ENCODE measurements at regions not wholly inside any gene's neighbourhood (a gene's known extent, or its start where the extent isn't known, plus 50 kb on each side); places are given as distances from the start of the nearest gene placed in this dataset.

- no peaks in the 10 kb centered on the region for H3K9me3 Mint-ChIP-seq (ENCODE audit: unreplicated experiment)
- peaks cover 6% of the 10 kb centered on the region for H3K27me3 Mint-ChIP-seq (ENCODE audit: insufficient read depth, unreplicated experiment)
- no peaks in the 10 kb centered on the region for H3K4me1 Mint-ChIP-seq (ENCODE audit: low read depth, unreplicated experiment)
Observed at GRCh38 chr1:222196736-222197135, 351.2 kb downstream of the HHIPL2 start.

GRCh38 chr1:222196288-222196687 is 351.6 kb downstream of the HHIPL2 start:
- peaks cover 7% of the 10 kb centered on the region for H3K27me3 Mint-ChIP-seq (ENCODE audit: insufficient read depth, unreplicated experiment)
- ChIA-PET POLR2A (no interaction called here), CTCF (no interaction called here)
- no peaks in the 10 kb centered on the region; the same call in 1 of the 2 replicates for H3K27me3 ChIP-seq (replicated peaks; ENCODE audit: control insufficient read depth, insufficient read depth, low read length)
- no peaks in the 10 kb centered on the region for H3K36me3 Mint-ChIP-seq (ENCODE audit: insufficient read depth, unreplicated experiment)
- TF ChIP-seq CTCF (IDR thresholded peaks at IDR 0.05; ENCODE audit: insufficient read depth in 1 of 2, low read depth in 1 of 2, low read length in 1 of 2, severe bottlenecking in 1 of 2, unreplicated experiment in 1 of 2): no peak
- no peak overlapping the region for H3K4me3 ChIP-seq (ENCODE audit: low read depth, low read length)
- H3K4me1 ChIP-seq: no peaks in the 10 kb centered on the region
- no peaks in the 10 kb centered on the region for H3K4me1 Mint-ChIP-seq (ENCODE audit: low read depth, unreplicated experiment)
- no peaks in the 10 kb centered on the region for H3K9me3 Mint-ChIP-seq (ENCODE audit: unreplicated experiment)
- H3K36me3 ChIP-seq (ENCODE audit: control insufficient read depth, insufficient read depth, low read length): no peaks in the 10 kb centered on the region
- no peaks in the 10 kb centered on the region for H3K9me3 ChIP-seq
- intact Hi-C loops (cut with micrococcal nuclease; ENCODE audit: unreplicated experiment): no loop called here
- H3K4me3 Mint-ChIP-seq (ENCODE audit: unreplicated experiment): no peak overlapping the region
- H3K27ac Mint-ChIP-seq (ENCODE audit: unreplicated experiment): no peak overlapping the region
- no TSS peak for BruUV-seq (replicated peaks)
- DNase-seq: no peak

More at GRCh38 chr1:222196736-222197135, 351.2 kb downstream of the HHIPL2 start:
- CTCF ChIA-PET: no interaction called here
- no peaks in the 10 kb centered on the region for H3K4me1 ChIP-seq
- no peak for DNase-seq
- Mint-ChIP-seq H3K36me3 (ENCODE audit: insufficient read depth, unreplicated experiment) (no peaks in the 10 kb centered on the region), H3K27ac (ENCODE audit: unreplicated experiment) (no peak overlapping the region), H3K4me3 (ENCODE audit: unreplicated experiment) (no peak overlapping the region)
- TF ChIP-seq CTCF (IDR thresholded peaks at IDR 0.05; ENCODE audit: insufficient read depth in 1 of 2, low read depth in 1 of 2, low read length in 1 of 2, severe bottlenecking in 1 of 2, unreplicated experiment in 1 of 2): no peak
- POLR2A ChIA-PET: no interaction called here
- H3K27me3 ChIP-seq (replicated peaks; ENCODE audit: control insufficient read depth, insufficient read depth, low read length): no peaks in the 10 kb centered on the region; the same call in 1 of the 2 replicates
- H3K36me3 ChIP-seq (ENCODE audit: control insufficient read depth, insufficient read depth, low read length): no peaks in the 10 kb centered on the region
- BruUV-seq (replicated peaks): no TSS peak
- no peak overlapping the region for H3K4me3 ChIP-seq (ENCODE audit: low read depth, low read length)
- H3K9me3 ChIP-seq: no peaks in the 10 kb centered on the region
- intact Hi-C loops (cut with micrococcal nuclease; ENCODE audit: unreplicated experiment): no loop called here

DNA sequence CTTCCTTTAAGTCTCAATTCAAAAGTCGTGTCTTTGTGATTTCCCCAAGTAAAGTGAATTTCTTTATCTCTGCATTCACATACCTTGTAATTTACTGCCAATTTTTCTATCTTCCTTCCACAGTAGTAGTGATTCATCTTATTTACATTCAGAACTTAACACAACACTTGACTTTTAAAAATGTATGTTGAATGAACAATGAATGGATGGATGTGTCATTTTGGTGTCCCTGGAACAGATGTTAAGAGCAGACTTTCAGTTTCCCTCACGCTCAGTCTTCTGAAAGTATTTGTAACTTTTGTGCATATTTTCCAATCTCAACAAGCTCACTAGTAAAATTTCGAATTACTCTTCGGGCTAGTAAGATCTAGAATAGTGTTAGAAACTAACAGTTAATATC is 352.0 kb downstream of the HHIPL2 start:
- TF ChIP-seq CTCF (IDR thresholded peaks at IDR 0.05; ENCODE audit: insufficient read depth in 1 of 2, low read depth in 1 of 2, low read length in 1 of 2, severe bottlenecking in 1 of 2, unreplicated experiment in 1 of 2): no peak
- Histone ChIP-seq H3K4me1 (no peaks in the 10 kb centered on the region), H3K9me3 (no peaks in the 10 kb centered on the region), H3K36me3 (ENCODE audit: control insufficient read depth, insufficient read depth, low read length) (no peaks in the 10 kb centered on the region), H3K4me3 (ENCODE audit: low read depth, low read length) (no peak overlapping the region), H3K27me3 (replicated peaks; ENCODE audit: control insufficient read depth, insufficient read depth, low read length) (no peaks in the 10 kb centered on the region)
- BruUV-seq (replicated peaks): no TSS peak
- H3K36me3 Mint-ChIP-seq (ENCODE audit: insufficient read depth, unreplicated experiment): no peaks in the 10 kb centered on the region
- H3K9me3 Mint-ChIP-seq (ENCODE audit: unreplicated experiment): no peaks in the 10 kb centered on the region
- CTCF ChIA-PET: no interaction called here
- no peak overlapping the region for H3K4me3 Mint-ChIP-seq (ENCODE audit: unreplicated experiment)
- DNase-seq: no peak
- intact Hi-C loops (cut with micrococcal nuclease; ENCODE audit: unreplicated experiment): no loop called here
- POLR2A ChIA-PET: no interaction called here
- H3K27ac Mint-ChIP-seq (ENCODE audit: unreplicated experiment): no peak overlapping the region
- H3K4me1 Mint-ChIP-seq (ENCODE audit: low read depth, unreplicated experiment): no peaks in the 10 kb centered on the region
- peaks cover 7% of the 10 kb centered on the region for H3K27me3 Mint-ChIP-seq (ENCODE audit: insufficient read depth, unreplicated experiment)

Data from Caco-2 (cell line).